HepG2 (cell line): ENCODE measurements at regions not wholly inside any gene's neighbourhood (a gene's known extent, or its start where the extent isn't known, plus 50 kb on each side); places are given as distances from the start of the nearest gene placed in this dataset.

ENCODE experiments used
- ATAC-seq: fragments of 200-7000 bp; cut with Tn5 transposase; 3 replicates; pipeline ENCODE4 v1.9.1; 2020; ENCODE audit warnings: mild to moderate bottlenecking, moderate library complexity
- BruUV-seq: library from RNA; stranded (reverse); fragments of 400-500 nt; replicated peaks from 2 replicates; lab custom pipeline; 2021; lab: Mats Ljungman, UMichigan
- CTCF ChIA-PET: fragments of 300-600 bp; formaldehyde crosslinking; extraction: SDS; loops from one replicate; lab custom pipeline; 2021; ENCODE audit warnings: low total read pairs, inconsistent platforms, low intra/inter-chr PET ratio; lab: Yijun Ruan, JAX
- POLR2A ChIA-PET: fragments of 350-600 bp; sonication (Branson Sonifier 250); formaldehyde crosslinking; loops from one replicate; lab custom pipeline; 2020; ENCODE audit warnings: antibody characterized with exemption, inconsistent platforms; lab: Yijun Ruan, JAX
- DNase-seq: peaks from one replicate; pipeline ENCODE4 v3.0.0-alpha.2; 2015; ENCODE audit warnings: low spot score
- FAIRE-seq: peaks from 3 replicates; lab custom pipeline; 2011; peaks lifted over from hg19 to GRCh38; lab: Jason Lieb, UNC
- H2AFZ ChIP-seq: one replicate; pipeline ENCODE4 v1.6.1; 2011; ENCODE audit warnings: low read length, inconsistent platforms
- H3K27ac ChIP-seq: fragments of 300-600 bp; 3 replicates; pipeline ENCODE4 v1.8.0; 2011; ENCODE audit warnings: mixed run types, mild to moderate bottlenecking, mixed read lengths, low read length, inconsistent platforms; ENCODE audit not compliant: insufficient read depth; ENCODE audit errors: extremely low read length
- H3K27me3 ChIP-seq, 2 experiments: fragments of 200-600 bp in 1 of 2; 2 replicates in 1 of 2; 3 replicates in 1 of 2; pipeline versions ENCODE4 v1.6.0 to v1.8.0; 2011; ENCODE audit warnings: low read length in 2 of 2, mild to moderate bottlenecking in 2 of 2, moderate library complexity in 2 of 2, inconsistent platforms in 1 of 2; ENCODE audit not compliant: insufficient read depth in 2 of 2, control insufficient read depth in 1 of 2
- H3K36me3 ChIP-seq, 2 experiments: fragments of 200-600 bp in 1 of 2; replicated peaks in 1 of 2; 2 replicates in 1 of 2; 3 replicates in 1 of 2; pipeline versions ENCODE4 v1.5.1 to v1.8.0; 2011; ENCODE audit warnings: low read length in 2 of 2, inconsistent platforms in 1 of 2; ENCODE audit not compliant: insufficient read depth in 2 of 2, control insufficient read depth in 1 of 2
- H3K4me1 ChIP-seq: 2 replicates; pipeline ENCODE4 v1.5.1; 2012; ENCODE audit warnings: low read length, inconsistent platforms; ENCODE audit not compliant: insufficient read depth
- H3K4me2 ChIP-seq: 2 replicates; pipeline ENCODE4 v1.6.0; 2011; ENCODE audit warnings: low read depth, low read length, inconsistent platforms
- H3K4me3 ChIP-seq, 3 experiments: fragments of 200-600 bp in 1 of 3; sonication (generic), shearing (Covaris generic) in 1 of 3; replicated peaks in 1 of 3; 2 replicates each; pipeline ENCODE4 v1.5.1; 2011 to 2016; ENCODE audit warnings: low read length in 3 of 3, inconsistent platforms in 2 of 3, low read depth in 2 of 3, mild to moderate bottlenecking in 2 of 3, control low read depth in 1 of 3, mixed read lengths in 1 of 3; ENCODE audit not compliant: insufficient read depth in 1 of 3
- H3K79me2 ChIP-seq: one replicate; pipeline ENCODE4 v1.6.1; 2011; ENCODE audit warnings: low read length, inconsistent platforms; ENCODE audit not compliant: insufficient read depth
- H3K9ac ChIP-seq: 2 replicates; pipeline ENCODE4 v1.6.0; 2011; ENCODE audit warnings: mild to moderate bottlenecking, low read depth, low read length, inconsistent platforms; ENCODE audit not compliant: insufficient read depth
- H3K9me3 ChIP-seq: 2 replicates; pipeline ENCODE4 v1.5.1; 2012; ENCODE audit warnings: mild to moderate bottlenecking, low read length
- H4K20me1 ChIP-seq: 2 replicates; pipeline ENCODE4 v1.6.0; 2011; ENCODE audit warnings: inconsistent platforms, mild to moderate bottlenecking, low read length, moderate library complexity; ENCODE audit not compliant: insufficient read depth
- ATM ChIP-seq: fragments of 450-650 bp; IDR thresholded peaks from 2 replicates; pipeline ENCODE4 v1.7.1; 2017; ENCODE audit warnings: mild to moderate bottlenecking, borderline replicate concordance
- CTCF ChIP-seq: sonication (generic); formaldehyde crosslinking; IDR thresholded peaks from 2 replicates; pipeline ENCODE4 v1.5.0; 2020; ENCODE audit warnings: mild to moderate bottlenecking, missing genetic modification reagents, moderate library complexity
- HNF1B ChIP-seq: sonication (generic); formaldehyde crosslinking; IDR thresholded peaks from 2 replicates; pipeline ENCODE4 v1.5.1; 2020; ENCODE audit warnings: mild to moderate bottlenecking, moderate library complexity, missing genetic modification reagents
- KDM6A ChIP-seq: IDR thresholded peaks from 2 replicates; pipeline ENCODE4 v1.6.1; 2016; ENCODE audit warnings: low read depth
- SIX1 ChIP-seq: sonication (generic); formaldehyde crosslinking; IDR thresholded peaks from 2 replicates; pipeline ENCODE4 v1.4.0; 2020; ENCODE audit warnings: missing genetic modification reagents, borderline replicate concordance
- TCF7L2 ChIP-seq: IDR thresholded peaks from 2 replicates; pipeline ENCODE4 v1.6.1; 2011; ENCODE audit warnings: mild to moderate bottlenecking, low read depth, low read length, moderate library complexity
- TOPORS ChIP-seq: sonication (generic); formaldehyde crosslinking; IDR thresholded peaks from 2 replicates; pipeline ENCODE4 v1.8.0; 2023; ENCODE audit warnings: mild to moderate bottlenecking, missing genetic modification reagents
- WIZ ChIP-seq: sonication (generic); formaldehyde crosslinking; IDR thresholded peaks from 2 replicates; pipeline ENCODE4 v1.5.1; 2020; ENCODE audit warnings: mild to moderate bottlenecking, missing genetic modification reagents
- ZFP41 ChIP-seq: sonication (generic); formaldehyde crosslinking; IDR thresholded peaks from 2 replicates; pipeline ENCODE4 v1.4.0; 2020; ENCODE audit warnings: mild to moderate bottlenecking, missing genetic modification reagents, borderline replicate concordance
- ZNF407 ChIP-seq: sonication (generic); formaldehyde crosslinking; IDR thresholded peaks from one replicate; pipeline ENCODE4 v1.5.1; 2020; ENCODE audit warnings: mild to moderate bottlenecking, missing genetic modification reagents; ENCODE audit errors: not compliant biosample characterization
- ZNF768 ChIP-seq: sonication (generic); formaldehyde crosslinking; IDR thresholded peaks from 2 replicates; pipeline ENCODE4 v1.4.0; 2020; ENCODE audit warnings: missing genetic modification reagents
- ZNF770 ChIP-seq: sonication (generic); formaldehyde crosslinking; IDR thresholded peaks from 2 replicates; pipeline ENCODE4 v1.5.0; 2020; ENCODE audit warnings: mild to moderate bottlenecking, missing genetic modification reagents
- WGBS: methylation state at CpG from one replicate; pipeline ENCODE4 v1.1.6; 2017; ENCODE audit warnings: low lambda C conversion rate; 5-methylcytosine and 5-hydroxymethylcytosine counted together
- in situ Hi-C: cut with HindIII; loops from 2 replicates; pipeline ENCODE4 v1.10.0; 2017; ENCODE audit warnings: low pct_unique_long_range_greater_than_20kb; ENCODE audit not compliant: extremely low pct_ligation_motif_present
- intact Hi-C: fragments of 100-400 bp; cut with micrococcal nuclease; formaldehyde crosslinking; loops from one replicate; pipeline ENCODE4 v1.10.0; 2022; ENCODE audit not compliant: unreplicated experiment

GRCh38 chr11:128327274-128327673 lies 260.1 kb downstream of the ETS1 start:
- Histone ChIP-seq H3K79me2 (no peaks in the 10 kb centered on the region), H3K36me3 (no peaks in the 10 kb centered on the region), H3K27ac (no peak overlapping the region), H4K20me1 (no peaks in the 10 kb centered on the region), H3K4me3 (no peak overlapping the region), H3K27me3 (peaks cover 1 to 15% of the 10 kb centered on the region in 2 experiments; a peak in 4 of 5 replicates), H3K4me2 (no peak overlapping the region), H3K9me3 (no peaks in the 10 kb centered on the region), H2AFZ (no peak overlapping the region), H3K9ac (no peak overlapping the region), H3K4me1 (no peaks in the 10 kb centered on the region)
- no peak for ATAC-seq
- FAIRE-seq, result no peak
- POLR2A ChIA-PET, result no interaction called here
- BruUV-seq, result no TSS peak
- DNase-seq, result no peak
- no peak for TF ChIP-seq ZFP41 (CRISPR knock-in tag)
- TF ChIP-seq TOPORS (CRISPR knock-in tag), result no peak
- TF ChIP-seq SIX1, result no peak
- TF ChIP-seq TCF7L2, result no peak
- TF ChIP-seq WIZ (CRISPR knock-in tag), result no peak
- no peak for TF ChIP-seq ZNF407 (CRISPR knock-in tag)
- no peak for TF ChIP-seq CTCF
- no peak for TF ChIP-seq ZNF768 (CRISPR knock-in tag)
- no peak for TF ChIP-seq KDM6A (CRISPR knock-in tag)
- no peak for TF ChIP-seq HNF1B (CRISPR knock-in tag)
- no peak for TF ChIP-seq ATM
- no peak for TF ChIP-seq ZNF770
- intact Hi-C loops, result no loop called here
- 0% methylated on average over 4 of the region's 4 CpGs for WGBS
- in situ Hi-C loops, result no loop called here
- CTCF ChIA-PET, result no interaction called here
